Uterus (tissue), 2 donors: ENCODE measurements at regions not wholly inside any gene's neighbourhood (a gene's known extent, or its start where the extent isn't known, plus 50 kb on each side); places are given as distances from the start of the nearest gene placed in this dataset.

Experiments used
- POLR2A ChIP-seq, 2 donors: fragments of 450-650 bp; IDR thresholded peaks; one replicate each; pipeline ENCODE4 v1.6.1; 2016; ENCODE audit warnings: antibody characterized with exemption in 2 of 2, mild to moderate bottlenecking in 1 of 2, moderate library complexity in 1 of 2
- TF ChIP-seq, protein P1 (sequence below), 4 experiments: fragments of 200-600 bp in 2 of 4; fragments of 450-650 bp in 2 of 4; sonication (generic) in 2 of 4; IDR thresholded peaks; one replicate each; pipeline ENCODE4 v1.5.1; 2016 to 2019; ENCODE audit warnings: antibody characterized with exemption in 4 of 4, mild to moderate bottlenecking in 2 of 4, moderate library complexity in 1 of 4

DNA sequence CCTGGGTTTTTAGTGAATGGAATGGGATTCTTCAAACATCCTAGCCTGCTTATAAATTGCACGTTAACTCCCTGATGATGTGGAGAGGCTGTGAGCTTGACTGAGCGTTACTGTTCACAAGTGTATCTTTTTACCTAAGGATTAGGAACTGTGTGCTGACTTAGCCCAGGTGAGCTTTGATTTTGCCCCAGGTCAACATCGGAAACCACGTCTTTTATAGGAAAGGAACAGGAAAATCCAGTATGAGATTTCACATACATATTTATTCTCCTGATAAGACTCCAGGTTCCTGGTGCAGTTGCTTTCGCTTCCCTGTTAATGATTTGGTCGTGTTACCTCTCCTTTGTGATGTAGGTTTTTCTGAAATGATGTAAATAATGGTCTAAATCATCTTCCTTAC is 103.2 kb upstream of the BASP1 start:
- no peak for TF ChIP-seq POLR2A (IDR thresholded peaks at IDR 0.05)
- TF ChIP-seq, protein P1, sequence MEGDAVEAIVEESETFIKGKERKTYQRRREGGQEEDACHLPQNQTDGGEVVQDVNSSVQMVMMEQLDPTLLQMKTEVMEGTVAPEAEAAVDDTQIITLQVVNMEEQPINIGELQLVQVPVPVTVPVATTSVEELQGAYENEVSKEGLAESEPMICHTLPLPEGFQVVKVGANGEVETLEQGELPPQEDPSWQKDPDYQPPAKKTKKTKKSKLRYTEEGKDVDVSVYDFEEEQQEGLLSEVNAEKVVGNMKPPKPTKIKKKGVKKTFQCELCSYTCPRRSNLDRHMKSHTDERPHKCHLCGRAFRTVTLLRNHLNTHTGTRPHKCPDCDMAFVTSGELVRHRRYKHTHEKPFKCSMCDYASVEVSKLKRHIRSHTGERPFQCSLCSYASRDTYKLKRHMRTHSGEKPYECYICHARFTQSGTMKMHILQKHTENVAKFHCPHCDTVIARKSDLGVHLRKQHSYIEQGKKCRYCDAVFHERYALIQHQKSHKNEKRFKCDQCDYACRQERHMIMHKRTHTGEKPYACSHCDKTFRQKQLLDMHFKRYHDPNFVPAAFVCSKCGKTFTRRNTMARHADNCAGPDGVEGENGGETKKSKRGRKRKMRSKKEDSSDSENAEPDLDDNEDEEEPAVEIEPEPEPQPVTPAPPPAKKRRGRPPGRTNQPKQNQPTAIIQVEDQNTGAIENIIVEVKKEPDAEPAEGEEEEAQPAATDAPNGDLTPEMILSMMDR (IDR thresholded peaks at IDR 0.05), result no peak
